Fibroblast of lung (primary cell): ENCODE measurements at regions not wholly inside any gene's neighbourhood (a gene's known extent, or its start where the extent isn't known, plus 50 kb on each side); places are given as distances from the start of the nearest gene placed in this dataset.

ENCODE experiments used
- DNase-seq, 2 donors: peaks; one replicate each; pipeline versions ENCODE4 v3.0.0 to v3.0.0-alpha.2; 2010; ENCODE audit warnings: low read depth in 2 of 2
- H2AFZ ChIP-seq: 2 replicates; pipeline ENCODE4 v1.5.1; 2012; ENCODE audit warnings: low read length, control low read depth, inconsistent platforms
- H3K27ac ChIP-seq: 2 replicates; pipeline ENCODE4 v1.5.1; 2011; ENCODE audit warnings: low read length, control low read depth; ENCODE audit not compliant: insufficient read depth
- H3K27me3 ChIP-seq: 2 replicates; pipeline ENCODE4 v1.5.1; 2011; ENCODE audit warnings: mild to moderate bottlenecking, low read length; ENCODE audit not compliant: control insufficient read depth, insufficient read depth
- H3K36me3 ChIP-seq: 2 replicates; pipeline ENCODE4 v1.5.1; 2011; ENCODE audit warnings: low read length; ENCODE audit not compliant: control insufficient read depth, insufficient read depth
- H3K4me1 ChIP-seq: 2 replicates; pipeline ENCODE4 v1.5.1; 2011; ENCODE audit warnings: low read length; ENCODE audit not compliant: control insufficient read depth, insufficient read depth; ENCODE audit errors: extremely low read depth
- H3K4me2 ChIP-seq: 2 replicates; pipeline ENCODE4 v1.5.1; 2011; ENCODE audit warnings: low read length, control low read depth; ENCODE audit not compliant: insufficient read depth; ENCODE audit errors: extremely low read depth
- H3K4me3 ChIP-seq, 4 experiments: fragments of 200-600 bp in 1 of 4; sonication (generic) in 1 of 4; replicated peaks in 1 of 4; 2 replicates each; pipeline ENCODE4 v1.5.1; 2011 to 2016; ENCODE audit warnings: low read length in 4 of 4, low read depth in 3 of 4, mild to moderate bottlenecking in 3 of 4, control low read depth in 2 of 4, inconsistent platforms in 1 of 4, mixed read lengths in 1 of 4; ENCODE audit not compliant: insufficient read depth in 1 of 4; ENCODE audit errors: control extremely low read depth in 1 of 4
- H3K79me2 ChIP-seq: 2 replicates; pipeline ENCODE4 v1.5.1; 2012; ENCODE audit warnings: mild to moderate bottlenecking, low read length, inconsistent platforms; ENCODE audit not compliant: control insufficient read depth, insufficient read depth
- H3K9ac ChIP-seq: 2 replicates; pipeline ENCODE4 v1.5.1; 2011; ENCODE audit warnings: mild to moderate bottlenecking, low read length, control low read depth; ENCODE audit not compliant: insufficient read depth
- H3K9me3 ChIP-seq: 2 replicates; pipeline ENCODE4 v1.5.1; 2012; ENCODE audit warnings: low read depth, low read length; ENCODE audit not compliant: control insufficient read depth, insufficient read depth
- H4K20me1 ChIP-seq: 2 replicates; pipeline ENCODE4 v1.5.1; 2011; ENCODE audit warnings: low read length; ENCODE audit not compliant: control insufficient read depth, insufficient read depth; ENCODE audit errors: extremely low read depth
- EZH2 ChIP-seq: IDR thresholded peaks from 2 replicates; pipeline ENCODE4 v1.5.1; 2012; ENCODE audit warnings: low read length, control low read depth, mild to moderate bottlenecking; ENCODE audit errors: missing control alignments
- TF ChIP-seq, protein P1 (sequence below), 2 donors: IDR thresholded peaks in 1 of 2; conservative IDR thresholded peaks in 1 of 2; 1 replicate in 1 of 2; 2 replicates in 1 of 2; pipeline ENCODE4 v1.5.1; 2011 to 2012; ENCODE audit warnings: low read length in 2 of 2, control low read depth in 1 of 2, inconsistent platforms in 1 of 2, low read depth in 1 of 2, mild to moderate bottlenecking in 1 of 2

DNA sequence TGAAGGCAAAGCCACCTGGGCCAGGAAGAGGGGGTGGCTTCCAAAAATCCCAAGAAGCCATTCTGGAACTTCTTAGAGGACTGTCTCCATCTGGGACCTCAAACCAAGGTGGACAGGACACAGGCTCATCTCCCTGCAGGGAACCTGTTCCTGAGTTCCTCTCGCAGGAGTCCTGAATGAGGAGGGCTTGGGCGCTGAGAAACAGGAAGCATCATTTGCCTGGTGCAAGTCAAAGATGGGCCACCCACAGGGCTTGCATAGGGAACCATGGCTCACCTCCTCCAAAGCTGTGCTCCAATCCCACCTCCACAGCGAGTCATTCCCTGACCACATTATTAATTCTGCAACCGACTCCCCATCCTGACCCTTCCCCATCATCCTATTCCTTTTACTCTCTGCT is 55.0 kb upstream of the RPL38 start:
- no peak overlapping the region for H3K9ac ChIP-seq
- no peak overlapping the region for H2AFZ ChIP-seq
- H3K4me3 ChIP-seq: no peak overlapping the region

DNA sequence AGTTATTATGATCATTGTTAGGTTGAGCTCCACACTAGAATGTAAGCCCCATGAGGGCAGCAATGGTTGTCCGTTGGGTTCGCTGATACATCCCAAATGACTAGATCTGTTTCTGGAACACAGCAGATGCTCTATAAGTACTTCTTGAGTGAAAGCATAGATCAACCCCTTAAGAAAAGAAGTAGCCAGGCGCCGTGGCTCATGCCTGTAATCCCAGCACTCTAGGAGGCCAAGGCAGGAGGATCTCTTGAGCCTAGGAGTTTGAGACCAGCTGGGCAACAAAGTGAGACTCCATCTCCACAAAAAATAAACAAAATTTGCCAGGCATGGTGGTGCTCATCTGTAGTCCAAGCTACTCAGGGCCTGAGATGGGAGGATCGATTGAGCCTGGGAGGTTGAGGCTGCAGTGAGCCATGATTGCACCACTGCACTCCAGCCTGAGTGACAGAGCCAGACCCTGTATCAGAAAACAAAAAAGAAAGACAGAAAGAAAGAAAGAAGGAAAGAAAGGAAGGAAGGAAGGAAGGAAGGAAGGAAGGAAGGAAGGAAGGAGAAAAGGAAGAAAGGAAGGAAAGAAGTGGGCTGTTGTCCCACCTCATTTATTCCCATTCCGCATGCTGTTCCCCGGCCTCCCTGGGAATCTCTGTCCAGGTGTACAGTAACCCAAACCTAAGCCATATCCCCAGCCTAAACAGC is 54.4 kb upstream of the RPL38 start:
- no peak for TF ChIP-seq EZH2
- TF ChIP-seq, protein P1, sequence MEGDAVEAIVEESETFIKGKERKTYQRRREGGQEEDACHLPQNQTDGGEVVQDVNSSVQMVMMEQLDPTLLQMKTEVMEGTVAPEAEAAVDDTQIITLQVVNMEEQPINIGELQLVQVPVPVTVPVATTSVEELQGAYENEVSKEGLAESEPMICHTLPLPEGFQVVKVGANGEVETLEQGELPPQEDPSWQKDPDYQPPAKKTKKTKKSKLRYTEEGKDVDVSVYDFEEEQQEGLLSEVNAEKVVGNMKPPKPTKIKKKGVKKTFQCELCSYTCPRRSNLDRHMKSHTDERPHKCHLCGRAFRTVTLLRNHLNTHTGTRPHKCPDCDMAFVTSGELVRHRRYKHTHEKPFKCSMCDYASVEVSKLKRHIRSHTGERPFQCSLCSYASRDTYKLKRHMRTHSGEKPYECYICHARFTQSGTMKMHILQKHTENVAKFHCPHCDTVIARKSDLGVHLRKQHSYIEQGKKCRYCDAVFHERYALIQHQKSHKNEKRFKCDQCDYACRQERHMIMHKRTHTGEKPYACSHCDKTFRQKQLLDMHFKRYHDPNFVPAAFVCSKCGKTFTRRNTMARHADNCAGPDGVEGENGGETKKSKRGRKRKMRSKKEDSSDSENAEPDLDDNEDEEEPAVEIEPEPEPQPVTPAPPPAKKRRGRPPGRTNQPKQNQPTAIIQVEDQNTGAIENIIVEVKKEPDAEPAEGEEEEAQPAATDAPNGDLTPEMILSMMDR (conservative IDR thresholded peaks at IDR 0.05 in 1 of 2, IDR thresholded peaks at IDR 0.05 in 1 of 2; ENCODE audit: low read depth in 1 of 2, low read length in 2 of 2): no peak
- no peak for DNase-seq
- Histone ChIP-seq H3K9me3 (no peaks in the 10 kb centered on the region), H3K79me2 (no peaks in the 10 kb centered on the region), H2AFZ (no peak overlapping the region), H3K4me3 (no peak overlapping the region), H3K4me2 (no peak overlapping the region), H4K20me1 (no peaks in the 10 kb centered on the region), H3K9ac (no peak overlapping the region), H3K36me3 (no peaks in the 10 kb centered on the region), H3K4me1 (no peaks in the 10 kb centered on the region), H3K27ac (no peak overlapping the region), H3K27me3 (no peaks in the 10 kb centered on the region)

More for the DNA sequence above, 55.0 kb upstream of the RPL38 start:
- Histone ChIP-seq H3K4me1 (no peaks in the 10 kb centered on the region), H4K20me1 (no peaks in the 10 kb centered on the region), H3K27me3 (no peaks in the 10 kb centered on the region), H3K79me2 (no peaks in the 10 kb centered on the region), H3K4me2 (no peak overlapping the region), H3K36me3 (no peaks in the 10 kb centered on the region), H3K27ac (no peak overlapping the region), H3K9me3 (no peaks in the 10 kb centered on the region)
- no peak for DNase-seq
- TF ChIP-seq, protein P1 (conservative IDR thresholded peaks at IDR 0.05 in 1 of 2, IDR thresholded peaks at IDR 0.05 in 1 of 2; ENCODE audit: low read depth in 1 of 2, low read length in 2 of 2): no peak
- no peak for TF ChIP-seq EZH2

DNA sequence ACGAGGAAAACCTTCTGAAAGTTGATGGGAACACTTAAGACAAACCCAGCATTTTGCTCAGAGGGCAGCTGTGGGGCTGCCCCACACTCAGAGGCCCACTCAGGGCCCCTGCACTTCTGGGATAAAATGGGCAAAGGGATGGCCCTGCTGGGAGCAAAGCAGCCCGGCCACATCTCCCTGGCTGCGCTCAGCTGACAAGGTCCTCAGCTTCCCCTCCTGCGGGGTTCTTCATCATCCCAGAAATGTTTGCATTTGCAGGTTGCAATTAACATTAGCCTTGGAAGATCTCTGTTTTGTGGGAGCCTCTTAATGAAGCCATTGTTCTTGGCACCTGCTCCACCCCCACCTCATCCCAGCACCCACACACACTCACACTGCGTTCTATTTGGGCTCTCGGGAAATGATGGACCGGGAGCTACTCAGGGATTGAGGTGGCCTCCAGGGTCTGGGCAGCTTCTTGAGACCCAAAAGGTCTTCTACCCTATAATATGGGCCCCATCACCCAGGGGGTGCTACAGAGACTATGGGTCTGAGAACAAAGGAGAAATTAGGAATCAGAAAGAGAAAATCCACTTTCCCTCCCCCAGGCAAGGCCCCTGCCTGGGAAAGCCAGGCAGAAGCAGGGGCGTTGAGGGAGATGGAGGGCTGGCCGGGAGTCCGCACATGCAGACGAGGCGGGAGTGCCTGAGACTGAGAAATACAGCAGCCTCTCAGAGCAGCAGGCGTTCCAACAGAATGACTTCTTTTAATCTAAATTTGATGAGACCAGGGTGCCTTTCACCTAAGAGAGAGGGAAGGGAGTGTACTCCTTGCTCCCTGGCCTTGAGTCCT is 53.7 kb upstream of the RPL38 start:
- DNase-seq: no peak

More for the DNA sequence above, 53.7 kb upstream of the RPL38 start:
- no peak overlapping the region for H3K4me2 ChIP-seq
- no peaks in the 10 kb centered on the region for H4K20me1 ChIP-seq
- no peaks in the 10 kb centered on the region for H3K4me1 ChIP-seq
- no peak overlapping the region for H3K9ac ChIP-seq
- no peaks in the 10 kb centered on the region for H3K9me3 ChIP-seq
- no peaks in the 10 kb centered on the region for H3K79me2 ChIP-seq
- no peak overlapping the region for H3K27ac ChIP-seq
- H3K27me3 ChIP-seq: no peaks in the 10 kb centered on the region
- H3K36me3 ChIP-seq: no peaks in the 10 kb centered on the region
- TF ChIP-seq, protein P1 (conservative IDR thresholded peaks at IDR 0.05 in 1 of 2, IDR thresholded peaks at IDR 0.05 in 1 of 2; ENCODE audit: low read depth in 1 of 2, low read length in 2 of 2): no peak
- TF ChIP-seq EZH2: no peak
- no peak overlapping the region for H3K4me3 ChIP-seq
- H2AFZ ChIP-seq: no peak overlapping the region
